ENCODE measurements at regions not wholly inside any gene's neighbourhood (a gene's known extent, or its start where the extent isn't known, plus 50 kb on each side); places are given as distances from the start of the nearest gene placed in this dataset.

GRCh38 chr20:43863821-43864544 is 50.7 kb upstream of the TOX2 start:
- no peak for TF ChIP-seq CTCF (conservative IDR thresholded peaks at IDR 0.05; ENCODE audit: low read depth, low read length)
- no peak for DNase-seq (ENCODE audit: low read depth)
- H3K4me3 ChIP-seq (ENCODE audit: low read depth, low read length): no peak overlapping the region

- H3K4me3 ChIP-seq (ENCODE audit: low read depth, low read length): no peak overlapping the region
- DNase-seq (ENCODE audit: low read depth): no peak
- TF ChIP-seq CTCF (conservative IDR thresholded peaks at IDR 0.05; ENCODE audit: low read depth, low read length): no peak
Observed at GRCh38 chr20:43863330-43863729, 51.3 kb upstream of the TOX2 start.

- DNase-seq (ENCODE audit: low read depth): no peak
- no peak for TF ChIP-seq CTCF (conservative IDR thresholded peaks at IDR 0.05; ENCODE audit: low read depth, low read length)
- H3K4me3 ChIP-seq (ENCODE audit: low read depth, low read length): no peak overlapping the region
Observed at GRCh38 chr20:43862438-43862837, 52.2 kb upstream of the TOX2 start.

- no peak for TF ChIP-seq CTCF (conservative IDR thresholded peaks at IDR 0.05; ENCODE audit: low read depth, low read length)
- no peak for DNase-seq (ENCODE audit: low read depth)
- H3K4me3 ChIP-seq (ENCODE audit: low read depth, low read length): no peak overlapping the region
Observed at GRCh38 chr20:43859994-43860393, 54.7 kb upstream of the TOX2 start.

- no peak for TF ChIP-seq CTCF (conservative IDR thresholded peaks at IDR 0.05; ENCODE audit: low read depth, low read length)
- H3K4me3 ChIP-seq (ENCODE audit: low read depth, low read length): no peak overlapping the region
- no peak for DNase-seq (ENCODE audit: low read depth)
Observed at GRCh38 chr20:43857932-43858331, 56.7 kb upstream of the TOX2 start.

GRCh38 chr20:43857127-43857526 is 57.5 kb upstream of the TOX2 start:
- H3K4me3 ChIP-seq (ENCODE audit: low read depth, low read length): no peak overlapping the region
- no peak for DNase-seq (ENCODE audit: low read depth)
- TF ChIP-seq CTCF (conservative IDR thresholded peaks at IDR 0.05; ENCODE audit: low read depth, low read length): no peak

GRCh38 chr20:43855803-43856202 is 58.8 kb upstream of the TOX2 start:
- TF ChIP-seq CTCF (conservative IDR thresholded peaks at IDR 0.05; ENCODE audit: low read depth, low read length): no peak
- H3K4me3 ChIP-seq (ENCODE audit: low read depth, low read length): no peak overlapping the region
- DNase-seq (ENCODE audit: low read depth): no peak
